T-helper 1 cell treated with Interleukin-12 subunit alpha and Interleukin-12 subunit beta and Interleukin-4 antibody, amounts not matched to agents 30 ng/mL and 1 ng/mL, for 36 hours (primary cell): ENCODE measurements at regions not wholly inside any gene's neighbourhood (a gene's known extent, or its start where the extent isn't known, plus 50 kb on each side); places are given as distances from the start of the nearest gene placed in this dataset.
"Not testable (repeated sequence)": the region's sequence is repeated elsewhere in the genome, so short reads cannot be mapped to it uniquely, and the experiment has no call there.

Experiments used
- intact Hi-C: fragments of 100-400 bp; cut with micrococcal nuclease; formaldehyde crosslinking; loops from one replicate; pipeline ENCODE4 v1.15.1; 2024

DNA sequence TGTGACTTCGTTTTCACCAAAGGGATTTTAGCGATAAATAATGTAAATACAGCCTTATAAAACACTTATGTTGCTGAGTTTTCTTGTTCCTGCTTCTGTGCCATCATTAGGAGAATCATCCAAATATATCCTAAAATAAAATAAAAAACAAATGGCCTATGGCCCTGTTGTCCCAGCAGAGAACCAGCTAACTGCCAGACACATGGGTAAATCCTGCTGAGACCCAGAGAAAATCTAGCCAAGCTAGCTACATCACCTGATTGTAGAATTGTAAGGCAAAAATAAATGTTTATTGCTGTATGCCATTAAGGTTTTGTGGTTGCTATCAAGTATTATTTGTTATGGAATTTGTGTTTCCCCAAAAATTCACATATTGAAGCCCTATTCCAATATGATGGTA, 631.2 kb upstream of the SYNCRIP start:
- intact Hi-C loops, result no loop called here

DNA sequence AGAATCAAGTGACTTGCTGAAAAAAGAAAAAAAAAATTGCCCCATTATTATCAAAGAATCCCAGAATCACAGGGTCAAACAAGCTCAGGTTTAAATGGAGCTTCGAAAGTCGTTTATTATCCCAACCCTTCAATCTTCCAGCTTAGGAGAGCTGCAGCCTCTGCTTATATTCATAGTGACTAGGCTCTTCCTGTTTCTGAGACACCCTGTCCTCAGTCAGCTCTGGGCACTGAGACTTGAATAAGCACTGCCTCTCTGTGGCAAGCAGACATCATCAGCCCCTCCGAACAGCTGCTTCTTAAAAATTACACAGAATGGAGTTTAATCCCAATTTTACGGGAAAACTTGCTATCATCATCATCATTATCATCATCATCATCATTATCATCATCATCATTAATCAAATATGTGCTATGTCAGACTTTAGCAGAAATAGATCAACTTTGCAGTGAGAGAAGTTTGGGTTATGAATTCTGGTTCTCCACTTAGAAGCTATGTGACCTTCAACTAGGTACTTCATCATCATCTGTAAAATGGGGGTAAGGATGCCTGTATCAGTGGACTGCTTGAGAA, 614.0 kb upstream of the SYNCRIP start:
- intact Hi-C loops, result no loop called here

DNA sequence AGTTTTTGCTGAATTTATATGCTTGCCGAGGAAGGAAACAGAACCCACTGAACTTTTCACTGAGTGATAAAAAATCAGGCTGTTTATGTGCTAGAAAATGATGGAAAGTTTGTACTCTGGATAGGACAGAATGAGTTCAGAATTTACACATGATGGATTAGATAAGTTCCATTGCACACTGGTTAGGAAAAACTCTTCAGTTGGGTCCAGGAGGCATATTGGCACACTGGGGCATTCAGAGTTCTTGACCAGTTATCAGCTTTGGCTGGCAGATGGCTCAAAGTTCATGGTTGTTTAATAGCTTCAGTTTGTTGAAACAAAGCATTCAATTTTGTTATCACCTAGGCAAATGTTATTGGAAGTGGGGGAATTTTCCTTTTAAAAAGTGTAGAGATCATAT, 613.3 kb upstream of the SYNCRIP start:
- intact Hi-C loops, result no loop called here

DNA sequence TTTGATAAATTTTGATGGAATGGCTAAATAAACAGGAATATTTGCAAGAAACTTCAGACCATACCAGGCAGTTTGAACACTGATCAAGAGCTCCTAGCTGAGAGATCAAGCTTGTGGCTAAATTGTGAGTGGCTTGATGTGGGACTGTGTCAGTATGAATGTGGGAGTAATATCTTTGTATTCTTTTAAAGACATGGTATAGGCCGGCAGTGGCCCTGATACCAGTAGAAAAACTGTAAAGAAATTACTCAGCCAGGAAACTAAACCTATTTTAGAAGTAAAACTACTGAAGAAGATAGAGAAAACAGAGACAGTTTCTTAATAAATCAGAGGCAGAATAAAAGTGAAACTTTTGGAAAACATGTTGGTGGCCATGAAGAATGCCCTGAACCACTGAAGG, 608.4 kb upstream of the SYNCRIP start:
- intact Hi-C loops, result no loop called here

DNA sequence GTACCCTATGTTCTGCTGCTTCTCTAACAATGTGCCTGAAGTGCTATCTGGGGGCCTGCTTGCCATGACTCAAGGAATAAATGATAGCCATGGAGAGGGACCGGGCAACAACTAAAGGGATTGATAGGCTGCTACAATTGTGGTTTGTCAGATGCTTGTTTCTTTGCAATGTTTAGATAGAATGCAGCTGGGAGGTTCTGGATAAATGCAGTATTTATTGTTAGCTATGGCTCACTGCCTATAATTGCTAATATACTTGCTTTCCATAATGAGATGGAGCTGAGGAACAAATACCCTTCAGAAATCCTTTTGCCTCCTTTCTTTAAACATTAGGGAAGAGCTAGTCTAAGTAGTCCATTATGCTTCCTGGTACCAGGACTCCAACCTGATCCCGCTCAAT, 575.2 kb upstream of the SYNCRIP start:
- intact Hi-C loops, result no loop called here

DNA sequence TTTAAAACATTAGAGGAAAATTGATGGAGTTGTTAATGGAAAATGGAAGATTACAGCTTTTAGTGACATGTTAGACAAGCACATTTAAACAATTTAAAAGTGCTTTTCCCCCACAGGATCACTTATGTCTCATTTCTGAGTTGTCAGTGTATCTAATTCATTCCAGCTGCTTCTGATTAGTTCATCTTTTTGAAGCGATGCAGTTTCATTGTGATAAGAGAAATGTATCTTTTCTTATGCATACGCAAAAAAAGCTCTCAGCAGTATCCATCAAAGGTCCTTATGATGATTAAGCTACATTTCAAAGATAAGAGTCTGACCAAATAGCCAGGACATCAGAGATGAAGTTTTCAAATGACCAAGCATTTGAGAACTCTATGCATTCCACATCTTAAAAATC, 572.6 kb upstream of the SYNCRIP start:
- intact Hi-C loops, result no loop called here

DNA sequence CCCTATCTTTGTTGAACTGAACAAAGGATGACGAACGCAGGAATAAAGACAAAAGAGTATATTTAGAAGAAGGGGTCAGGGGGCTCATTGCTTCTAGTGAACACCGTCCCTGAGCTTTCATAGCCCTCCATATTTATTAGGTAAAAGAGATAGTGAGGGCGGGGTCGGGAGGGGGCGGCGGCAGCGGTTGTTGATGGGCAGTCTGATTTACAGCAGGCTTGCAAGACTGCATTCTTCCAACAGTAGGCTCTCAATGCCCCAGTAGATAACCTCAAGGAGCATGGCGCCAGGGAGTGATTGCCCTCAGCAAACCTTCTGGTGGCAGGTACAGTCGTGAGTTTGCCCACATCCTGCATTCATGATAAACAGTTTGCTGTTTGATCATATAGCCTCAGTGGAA, 563.3 kb upstream of the SYNCRIP start:
- intact Hi-C loops, result no loop called here

DNA sequence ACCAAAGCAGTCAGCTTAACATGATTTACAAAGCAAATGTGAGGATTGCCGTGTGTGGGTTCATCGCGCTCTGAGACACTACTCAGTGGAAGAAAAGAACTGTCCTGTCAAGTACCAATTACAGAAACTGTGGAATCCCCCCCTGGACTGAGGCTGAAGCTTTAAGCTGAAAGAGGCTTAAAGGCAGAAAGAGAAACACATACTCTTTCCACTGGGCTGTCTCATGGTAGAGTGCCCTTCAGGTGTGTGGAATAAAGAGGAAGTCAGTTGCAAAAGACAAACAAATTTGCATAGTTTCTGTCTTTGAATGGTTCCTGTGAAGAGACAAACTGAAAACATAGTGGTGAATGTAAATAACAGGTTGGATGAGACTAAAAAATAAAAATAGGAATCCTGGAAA, 560.4 kb upstream of the SYNCRIP start:
- intact Hi-C loops, result no loop called here

DNA sequence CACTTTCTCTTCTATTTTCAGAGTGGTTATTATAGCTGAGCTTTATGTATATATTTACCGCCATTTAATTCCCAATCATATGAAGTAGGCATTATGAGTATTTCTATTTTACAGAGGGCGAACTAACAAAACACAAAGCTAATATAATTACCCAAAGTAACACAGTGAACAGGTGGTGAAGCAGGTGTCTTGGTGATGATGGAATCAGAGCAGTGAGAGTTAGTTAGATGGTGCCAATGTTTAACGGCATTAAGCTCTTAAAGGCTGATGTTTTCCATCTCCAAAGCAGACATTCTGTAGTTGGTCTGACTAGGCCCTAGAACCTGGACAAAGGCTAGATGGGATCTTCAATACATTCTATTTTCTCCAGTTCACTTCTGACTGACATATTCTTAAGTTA, 551.1 kb upstream of the SYNCRIP start:
- intact Hi-C loops, result loop anchor here (5.0 kb wide), 1 partner anchor 272 kb away; no protein-coding TSS in a partner anchor

DNA sequence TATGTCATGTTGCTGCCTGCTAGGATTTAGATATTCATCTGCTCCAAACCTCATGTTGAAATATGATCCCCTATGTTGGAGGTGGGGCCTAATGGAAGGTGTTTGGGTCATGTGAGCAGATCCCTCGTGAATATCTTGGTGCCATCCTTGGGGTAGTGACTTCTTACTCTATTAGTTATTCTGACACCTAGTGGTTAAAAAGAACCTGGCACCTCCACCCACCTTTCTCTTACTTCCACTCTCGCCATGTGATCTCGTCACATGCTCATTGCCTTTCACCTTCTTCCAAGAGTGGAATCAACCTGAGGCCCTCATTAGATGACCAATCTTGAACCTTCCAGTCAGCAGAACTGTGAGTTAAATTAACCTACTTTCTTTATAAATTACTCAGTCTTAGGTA, 549.4 kb upstream of the SYNCRIP start:
- intact Hi-C loops, result loop anchor here (5.0 kb wide), 1 partner anchor 270 kb away; no protein-coding TSS in a partner anchor

DNA sequence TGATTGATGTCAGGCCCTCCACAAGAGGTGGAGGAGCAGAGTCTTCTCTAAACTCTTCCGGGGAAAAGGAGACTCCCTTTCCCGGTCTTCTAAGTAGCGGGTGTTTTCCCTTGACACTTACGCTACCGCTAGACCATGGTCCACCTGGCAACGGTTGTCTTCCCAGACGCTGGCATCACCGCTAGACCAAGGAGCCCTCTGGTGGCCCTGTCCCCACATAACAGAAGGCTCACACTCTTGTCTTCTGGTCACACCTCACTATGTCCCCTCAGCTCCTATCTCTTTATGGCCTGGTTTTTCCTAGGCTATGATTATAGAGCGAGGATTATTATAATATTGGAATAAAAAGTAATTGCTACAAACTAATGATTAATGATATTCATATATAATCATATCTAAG, 532.5 kb upstream of the SYNCRIP start:
- intact Hi-C loops, result not testable (repeated sequence)

DNA sequence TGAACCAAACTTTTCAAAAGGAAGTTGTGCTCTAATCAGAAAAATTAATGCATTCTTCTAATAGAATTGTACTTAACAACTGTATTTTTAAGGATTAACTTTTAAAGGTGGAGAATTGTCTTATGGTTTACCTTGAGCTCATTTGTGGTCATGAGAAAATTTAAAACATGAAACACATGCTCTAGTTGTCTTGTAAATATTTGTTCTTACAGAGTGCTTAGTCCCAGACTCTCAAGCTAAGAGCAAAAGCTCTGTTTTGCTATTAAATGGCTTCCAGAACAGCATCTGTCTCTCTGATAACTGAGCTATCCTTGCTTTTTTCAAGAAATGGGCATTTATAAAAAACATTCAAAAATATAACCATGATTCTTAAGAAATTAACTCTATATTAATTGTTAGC, 512.2 kb upstream of the SYNCRIP start:
- intact Hi-C loops, result no loop called here

DNA sequence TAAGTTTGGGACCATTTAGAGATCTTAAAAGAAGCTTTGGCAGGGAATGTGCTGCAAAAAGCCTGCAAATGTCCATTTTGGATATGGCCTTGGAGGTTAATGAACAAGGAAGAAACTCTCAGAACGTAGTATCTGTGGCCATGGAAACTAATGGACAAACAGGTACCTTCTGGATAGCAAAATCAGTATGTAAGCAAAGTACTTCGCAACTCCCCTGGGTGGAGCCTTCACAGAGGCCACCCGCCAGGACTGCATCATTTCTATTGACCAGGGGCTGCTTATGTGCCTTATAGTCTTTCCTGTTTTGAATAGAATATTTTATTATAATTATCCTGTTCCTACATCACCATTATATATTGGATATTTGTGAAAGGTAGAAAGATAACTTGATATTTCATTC, 510.8 kb upstream of the SYNCRIP start:
- intact Hi-C loops, result no loop called here

DNA sequence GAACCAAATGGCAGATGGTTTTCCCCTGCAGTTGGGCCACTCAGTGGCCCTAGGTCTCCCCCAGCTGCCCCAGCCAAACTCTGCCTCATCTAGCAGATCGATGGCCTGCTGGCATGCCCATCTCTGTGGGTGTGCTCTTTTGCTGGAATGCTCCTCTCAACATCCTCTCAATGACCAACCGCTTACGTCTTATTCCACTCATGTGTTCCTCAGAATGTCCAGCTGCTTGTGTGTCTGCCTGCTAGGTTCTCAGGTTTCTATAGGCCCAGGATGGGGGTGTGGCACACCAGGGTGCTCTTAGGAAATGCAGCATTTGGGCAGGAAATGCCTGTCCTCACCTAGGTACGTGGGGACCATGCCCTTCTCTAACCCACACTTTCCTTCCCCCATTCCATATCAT, 509.9 kb upstream of the SYNCRIP start:
- intact Hi-C loops, result no loop called here

DNA sequence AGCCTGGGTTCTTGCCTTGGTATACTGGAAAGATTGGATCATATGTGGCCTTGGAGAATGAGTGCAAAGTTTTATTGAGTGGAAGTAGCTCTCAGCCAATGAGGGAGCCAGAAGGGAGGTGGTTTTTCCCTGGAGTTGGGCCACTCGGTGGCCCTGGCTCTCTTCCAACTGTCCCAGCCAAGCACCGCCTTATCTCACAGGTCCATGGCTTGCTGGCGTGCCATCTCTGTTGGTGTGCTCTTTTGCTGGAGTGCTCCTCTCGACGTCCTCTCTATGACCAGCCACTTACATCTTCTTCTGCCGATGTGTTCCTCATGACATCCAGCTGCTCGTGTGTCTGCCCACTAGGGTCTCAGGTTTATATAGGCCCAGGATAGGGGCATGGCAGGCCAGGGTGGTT, 505.9 kb upstream of the SYNCRIP start:
- intact Hi-C loops, result no loop called here

DNA sequence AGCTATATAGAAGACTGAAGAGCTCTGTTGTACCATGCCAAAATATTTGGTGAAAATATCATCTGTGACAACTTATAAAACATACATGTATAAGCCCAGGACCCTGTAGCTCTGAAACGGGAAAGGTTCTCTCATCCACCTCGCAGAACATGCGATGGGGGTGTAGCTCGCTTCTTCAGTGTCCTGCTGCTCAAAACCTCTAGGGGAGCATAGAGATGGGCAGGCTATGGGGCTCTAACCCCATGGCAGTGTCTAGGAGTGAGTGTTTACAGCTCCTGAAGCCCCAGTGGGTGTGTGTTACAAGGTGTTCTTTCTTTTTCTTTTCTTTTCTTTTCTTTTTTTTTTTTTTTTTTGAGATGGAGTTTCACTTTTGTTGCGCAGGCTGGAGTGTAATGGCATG, 505.2 kb upstream of the SYNCRIP start:
- intact Hi-C loops, result no loop called here

DNA sequence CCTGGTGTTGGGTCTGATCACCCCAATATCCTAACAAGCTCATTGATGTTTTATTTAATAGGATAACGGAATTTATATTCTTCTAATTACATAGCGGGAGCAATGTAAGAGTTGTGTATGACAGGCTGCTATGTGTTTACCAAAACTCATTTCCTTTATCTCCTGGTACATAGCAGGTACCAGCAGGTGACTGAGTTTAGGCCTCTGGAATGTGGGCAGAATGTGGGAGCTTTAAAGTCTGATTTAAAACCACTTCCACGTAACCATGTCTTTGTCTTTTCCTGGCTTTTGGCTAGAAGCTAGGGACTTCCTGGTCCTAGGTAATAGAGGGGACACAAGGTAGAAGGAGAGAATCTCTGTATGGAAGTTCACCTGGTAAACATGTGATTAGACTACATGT, 504.6 kb upstream of the SYNCRIP start:
- intact Hi-C loops, result no loop called here

DNA sequence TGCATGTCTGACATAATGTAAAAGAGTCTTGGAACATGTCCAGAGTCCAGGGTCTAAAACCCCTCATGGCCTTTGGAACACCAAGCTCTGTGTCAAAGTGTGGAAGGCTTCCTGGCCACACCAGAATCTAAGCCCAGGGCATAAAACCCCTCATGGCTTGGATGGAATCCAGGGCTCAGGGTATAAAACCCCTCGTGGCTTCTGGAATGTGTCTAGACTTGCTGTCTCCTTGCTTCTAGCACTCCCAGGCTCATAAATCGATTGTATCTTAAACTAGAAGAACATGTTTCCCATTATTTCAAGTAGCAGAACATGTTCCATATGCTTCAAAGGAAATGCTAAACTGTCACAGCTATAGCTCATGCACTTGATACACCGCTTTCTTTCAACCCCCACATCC, 504.1 kb upstream of the SYNCRIP start:
- intact Hi-C loops, result not testable (repeated sequence)

DNA sequence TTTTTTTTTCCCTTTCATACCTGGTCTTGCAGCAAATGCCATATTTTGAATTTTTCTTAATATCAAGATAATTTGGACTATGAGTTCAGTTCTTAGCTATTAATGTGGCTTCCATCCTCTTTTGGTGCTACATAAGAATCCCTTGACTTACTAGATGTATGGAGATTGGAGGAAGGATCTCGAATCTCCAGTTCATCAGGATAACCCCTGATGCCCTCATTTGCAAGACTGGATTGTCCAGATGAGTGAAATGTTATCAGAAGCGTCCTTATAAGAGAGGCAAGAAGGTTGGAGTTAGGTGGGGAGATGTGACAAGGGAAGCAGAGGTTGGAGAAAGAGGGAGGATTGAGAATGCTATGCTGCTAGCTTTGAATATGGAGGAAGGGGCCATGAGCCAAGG, 499.6 kb upstream of the SYNCRIP start:
- intact Hi-C loops, result no loop called here

DNA sequence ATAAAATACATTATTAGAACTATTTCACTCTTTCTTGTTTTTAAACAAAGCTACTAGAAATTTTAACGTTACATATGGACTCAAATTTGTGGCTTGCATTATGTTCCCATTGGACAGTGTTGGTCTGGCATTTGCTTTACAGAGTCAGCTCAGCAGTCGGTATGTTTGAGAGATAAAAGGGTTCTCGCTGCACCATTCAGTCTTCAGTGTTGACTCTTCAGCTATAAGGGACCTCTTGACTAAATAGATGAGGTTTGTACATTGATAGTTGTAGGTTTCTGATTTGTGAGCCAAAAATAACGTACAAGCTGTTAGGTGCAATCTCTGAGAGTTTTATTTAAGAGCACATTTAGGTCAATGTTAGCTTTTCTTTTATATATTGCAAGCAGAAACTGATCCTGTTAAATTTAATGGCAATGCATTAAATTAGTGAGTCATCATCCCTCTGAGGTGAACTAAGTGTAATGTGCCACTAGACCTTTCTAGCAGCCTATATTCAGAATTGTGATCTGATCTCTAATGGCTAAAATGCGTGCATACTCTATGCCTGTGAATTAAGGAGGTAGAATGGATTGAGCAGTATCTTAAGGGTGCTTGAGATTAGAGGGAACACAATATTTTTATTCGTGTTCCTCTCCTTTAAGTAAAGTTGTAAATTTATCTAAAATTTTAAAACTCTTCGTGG, 485.6 kb upstream of the SYNCRIP start:
- intact Hi-C loops, result no loop called here

DNA sequence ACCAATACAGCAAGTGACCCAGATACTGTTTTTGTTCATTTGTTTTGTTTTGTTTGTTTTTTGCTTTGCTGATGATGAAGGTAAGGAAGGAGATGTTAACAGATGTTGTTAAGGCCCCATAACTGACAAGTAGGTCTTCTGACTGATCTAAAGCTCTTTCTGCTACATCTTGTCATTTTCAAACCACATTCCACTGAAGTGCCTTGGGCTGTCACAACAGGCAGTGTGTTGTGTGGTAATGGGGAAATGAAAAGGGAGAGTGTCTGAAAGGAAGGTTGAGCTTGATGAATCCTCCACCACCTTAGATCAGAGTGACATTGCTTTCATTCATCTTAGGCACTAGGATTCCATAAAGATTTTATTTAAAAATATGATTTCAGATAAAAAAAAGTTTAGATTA, 479.4 kb upstream of the SYNCRIP start:
- intact Hi-C loops, result no loop called here

DNA sequence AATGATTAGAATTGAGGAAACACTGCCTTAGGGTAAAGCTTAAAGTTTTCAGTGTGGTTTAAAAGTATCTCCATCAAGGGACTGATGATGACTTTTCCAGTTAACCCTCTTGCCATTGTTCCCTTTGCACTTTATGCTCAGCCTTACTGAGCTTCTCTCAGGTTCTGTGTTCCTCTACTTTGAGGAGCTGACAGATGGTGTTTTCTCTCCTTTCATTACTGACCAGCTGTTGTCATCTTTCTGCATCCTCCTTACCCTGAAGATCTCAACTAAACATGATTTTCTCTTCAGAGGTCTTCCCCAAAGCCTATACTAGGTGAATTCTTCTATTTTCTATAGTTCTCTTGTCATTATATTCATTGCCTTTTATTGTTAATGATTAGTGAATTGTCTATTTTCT, 475.6 kb upstream of the SYNCRIP start:
- intact Hi-C loops, result no loop called here

DNA sequence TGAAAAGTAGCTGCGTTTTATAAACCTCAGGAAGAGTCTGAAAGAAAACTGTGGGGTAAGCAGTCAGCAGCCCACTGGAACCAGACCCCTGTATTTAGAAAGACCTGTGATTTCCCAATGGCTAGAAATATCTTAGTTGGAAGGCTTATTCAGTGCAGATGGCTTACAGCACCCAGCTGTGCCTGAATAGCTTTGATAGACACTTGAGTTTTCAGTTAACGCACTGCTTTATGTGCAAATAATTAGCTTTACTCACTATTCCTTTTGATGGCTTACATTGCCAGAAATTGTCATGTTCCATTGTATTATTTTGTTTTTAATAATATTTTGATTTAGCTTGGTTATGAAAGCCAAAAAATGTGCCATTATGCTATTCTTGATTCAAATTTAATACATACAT, 465.3 kb upstream of the SYNCRIP start:
- intact Hi-C loops, result no loop called here
